NCI-H2171 (cell line): ENCODE measurements at regions not wholly inside any gene's neighbourhood (a gene's known extent, or its start where the extent isn't known, plus 50 kb on each side); places are given as distances from the start of the nearest gene placed in this dataset.

Source experiments
- DNase-seq: peaks from one replicate; lab custom pipeline; 2025; lab: John Stamatoyannopoulos, UW

DNA sequence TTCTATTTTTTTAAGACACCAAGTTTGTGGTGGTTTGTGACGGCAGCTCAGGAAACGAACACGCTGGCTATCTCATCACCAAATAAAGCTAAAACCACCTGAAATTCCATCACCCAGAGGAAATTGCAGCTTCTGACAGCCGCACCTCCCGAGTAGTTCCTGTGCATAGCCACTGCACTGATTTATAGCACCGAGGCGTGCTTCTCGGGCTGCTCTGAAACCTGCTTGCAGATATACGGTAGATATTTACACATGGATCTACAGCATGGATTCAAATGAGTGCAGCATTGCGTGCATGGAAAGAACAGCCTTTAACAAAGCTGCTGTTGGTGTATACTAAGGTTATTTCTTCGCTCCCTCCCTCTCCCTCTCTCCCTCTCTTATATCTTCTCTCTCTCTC lies 153.8 kb downstream of the PHF2 start:
- DNase-seq: no peak
